Right lobe of liver (tissue), 6 donors: ENCODE measurements at regions not wholly inside any gene's neighbourhood (a gene's known extent, or its start where the extent isn't known, plus 50 kb on each side); places are given as distances from the start of the nearest gene placed in this dataset.

Experiments
- ATAC-seq, 4 donors: fragments of 200-7000 bp; cut with Tn5 transposase; one replicate each; pipeline ENCODE4 v1.9.1; 2020; ENCODE audit warnings: mild to moderate bottlenecking in 4 of 4, moderate library complexity in 4 of 4
- DNase-seq, 3 donors: peaks; one replicate each; pipeline ENCODE4 v3.0.0-alpha.2; 2020
- H3K27ac ChIP-seq, 3 donors: fragments of 200-600 bp; one replicate each; pipeline ENCODE4 v1.8.0; 2022
- H3K27me3 ChIP-seq, 2 donors: fragments of 200-600 bp; one replicate each; pipeline ENCODE4 v1.8.0; 2022
- H3K36me3 ChIP-seq, 4 donors: fragments of 200-600 bp; sonication (generic) in 1 of 4; one replicate each; pipeline versions ENCODE4 v1.5.1 to v1.8.0; 2017 to 2022; ENCODE audit warnings: control low read depth in 1 of 4
- H3K4me1 ChIP-seq, 4 donors: fragments of 200-600 bp; sonication (generic) in 1 of 4; one replicate each; pipeline versions ENCODE4 v1.5.1 to v1.8.0; 2017 to 2022; ENCODE audit warnings: control low read depth in 1 of 4
- H3K4me3 ChIP-seq, 3 donors: fragments of 200-600 bp; one replicate each; pipeline ENCODE4 v1.8.0; 2022
- H3K9me3 ChIP-seq, 4 donors: fragments of 200-600 bp; sonication (generic) in 1 of 4; one replicate each; pipeline versions ENCODE4 v1.5.1 to v1.8.0; 2017 to 2022; ENCODE audit warnings: control low read depth in 1 of 4
- CTCF ChIP-seq, 4 donors: fragments of 200-600 bp in 3 of 4; fragments of 450-650 bp in 1 of 4; IDR thresholded peaks; one replicate each; pipeline versions ENCODE4 v1.5.1 to v1.8.0; 2016 to 2022; ENCODE audit warnings: antibody characterized with exemption in 4 of 4, mild to moderate bottlenecking in 2 of 4
- POLR2A ChIP-seq: fragments of 450-650 bp; IDR thresholded peaks from one replicate; pipeline ENCODE4 v1.6.1; 2017; ENCODE audit warnings: antibody characterized with exemption, mild to moderate bottlenecking
- WGBS: methylation state at CpG from one replicate; pipeline ENCODE4 v1.1.6; 2018; ENCODE audit warnings: low coverage, low lambda C conversion rate; ENCODE audit not compliant: insufficient coverage; ENCODE audit errors: missing lambda C conversion rate; 5-methylcytosine and 5-hydroxymethylcytosine counted together
- intact Hi-C, 2 donors: fragments of 100-400 bp; cut with DNase I; formaldehyde crosslinking; loops; one replicate each; pipeline versions ENCODE4 v1.11.2 to v1.14.1; 2022
- donor health status: DM: no; HTN: yes; CAD: no.
- donor health status: DM: no; HTN: no; CAD: no.
- donor health status: DM: no; HTN: no; CAD: no.
- donor health status: DM: no; HTN: yes; CAD: no.
- donor health status: DM: no; HTN: yes; CAD: no.

DNA sequence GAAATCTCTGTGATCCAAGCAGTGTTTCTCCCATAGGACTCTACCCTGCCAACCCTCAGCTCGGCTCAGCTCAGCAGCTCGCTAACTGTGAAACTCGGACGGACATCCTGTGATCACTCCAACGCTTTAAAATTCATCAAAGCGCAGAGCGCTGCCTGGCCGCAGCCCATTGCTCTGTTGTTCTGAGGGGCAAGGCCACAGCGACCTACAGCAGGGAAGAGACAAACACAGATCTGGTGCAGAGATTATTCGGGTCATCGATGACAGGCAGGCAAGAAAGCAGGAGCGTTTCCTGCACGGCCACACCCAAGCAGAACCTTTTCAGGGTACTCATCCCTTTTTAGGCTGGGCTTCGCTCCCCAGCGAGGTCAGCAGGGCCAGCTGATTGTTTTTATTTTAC is 72.1 kb downstream of the INSIG1 start:
- no peak for ATAC-seq
- 43% methylated on average over 8 of the region's 15 CpGs for WGBS
- Histone ChIP-seq H3K9me3 (no peaks in the 10 kb centered on the region), H3K4me1 (peaks cover 0 to 30% (median 0%) of the 10 kb centered on the region in 4 donors), H3K27me3 (peaks cover 19 to 36% of the 10 kb centered on the region in 2 donors), H3K36me3 (no peaks in the 10 kb centered on the region), H3K4me3 (no peak overlapping the region), H3K27ac (no peak overlapping the region)
- TF ChIP-seq CTCF (IDR thresholded peaks at IDR 0.05) (no peak), POLR2A (no peak)
- intact Hi-C loops: no loop called here
- no peak for DNase-seq

GRCh38 chr7:155371331-155371883 is 73.7 kb downstream of the INSIG1 start:
- peaks cover 23 to 43% of the 10 kb centered on the region in 2 donors for H3K27me3 ChIP-seq
- peaks cover 0 to 34% (median 0%) of the 10 kb centered on the region in 4 donors for H3K4me1 ChIP-seq
- H3K9me3 ChIP-seq: no peaks in the 10 kb centered on the region
- DNase-seq (peak in 1 of 3 donors; percentile 27), ATAC-seq (no peak)
- H3K36me3 ChIP-seq: no peaks in the 10 kb centered on the region
- no peak overlapping the region for H3K4me3 ChIP-seq
- no peak overlapping the region for H3K27ac ChIP-seq
- WGBS: 15% methylated on average over 13 of the region's 21 CpGs
- intact Hi-C loops: no loop called here
- TF ChIP-seq CTCF (IDR thresholded peaks at IDR 0.05): no peak
- TF ChIP-seq POLR2A: no peak

- ATAC-seq: peak; percentile 77 to 86 (median 82)
- WGBS: no CpG with 5 or more reads among the region's 82 CpGs
- intact Hi-C loops: no loop called here
- Histone ChIP-seq H3K9me3 (no peaks in the 10 kb centered on the region), H3K4me1 (peaks cover 0 to 34% (median 0%) of the 10 kb centered on the region in 4 donors), H3K27ac (no peak overlapping the region), H3K27me3 (peaks cover 23 to 48% of the 10 kb centered on the region in 2 donors), H3K36me3 (no peaks in the 10 kb centered on the region), H3K4me3 (peak overlapping the region in 1 of 3 donors; percentile 5)
- DNase-seq: peak in 2 of 3 donors; percentile 39 to 47
- peak; percentile 43 to 72 (median 60) for TF ChIP-seq CTCF (IDR thresholded peaks at IDR 0.05)
- no peak for TF ChIP-seq POLR2A
Measured at GRCh38 chr7:155371884-155372781, 74.5 kb downstream of the INSIG1 start.

DNA sequence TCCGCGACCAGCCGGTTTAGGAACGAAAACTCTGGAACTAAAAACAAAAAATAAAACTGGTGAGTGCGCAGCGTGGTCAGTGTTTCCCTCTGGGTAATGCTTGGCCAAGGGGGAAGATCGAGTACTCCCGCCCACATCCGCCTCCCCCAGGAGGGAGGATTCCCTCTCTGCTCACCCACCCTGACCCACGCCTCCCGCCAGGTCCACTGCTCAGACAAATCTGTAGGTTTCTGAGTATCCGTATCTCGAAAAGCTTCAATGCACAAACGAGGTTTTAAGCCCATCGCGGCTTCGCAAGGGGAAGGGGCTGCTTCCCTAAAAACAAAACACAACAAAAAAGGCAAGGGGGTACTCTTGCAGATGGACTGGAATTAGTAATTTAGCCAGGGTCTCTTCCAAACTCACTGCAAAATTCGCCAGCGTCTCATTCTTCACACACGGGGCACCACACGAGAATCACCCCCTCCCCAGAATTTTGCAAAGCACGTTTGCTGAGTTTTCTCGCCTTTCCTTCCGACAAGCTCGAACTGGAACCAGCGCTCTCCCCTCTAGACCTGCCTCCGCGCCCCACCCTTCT is 75.2 kb downstream of the INSIG1 start:
- WGBS: 6% methylated on average over 23 of the region's 28 CpGs

More for the DNA sequence above, 75.2 kb downstream of the INSIG1 start:
- Histone ChIP-seq H3K27me3 (peaks cover 27 to 54% of the 10 kb centered on the region in 2 donors), H3K4me1 (peaks cover 0 to 38% (median 1%) of the 10 kb centered on the region in 4 donors), H3K4me3 (peak overlapping the region in 1 of 3 donors; percentile 5), H3K9me3 (no peaks in the 10 kb centered on the region), H3K36me3 (no peaks in the 10 kb centered on the region), H3K27ac (no peak overlapping the region)
- no peak for DNase-seq
- intact Hi-C loops: no loop called here
- no peak for ATAC-seq
- no peak for TF ChIP-seq POLR2A
- no peak for TF ChIP-seq CTCF (IDR thresholded peaks at IDR 0.05)
